ENCODE measurements at regions not wholly inside any gene's neighbourhood (a gene's known extent, or its start where the extent isn't known, plus 50 kb on each side); places are given as distances from the start of the nearest gene placed in this dataset.

DNA sequence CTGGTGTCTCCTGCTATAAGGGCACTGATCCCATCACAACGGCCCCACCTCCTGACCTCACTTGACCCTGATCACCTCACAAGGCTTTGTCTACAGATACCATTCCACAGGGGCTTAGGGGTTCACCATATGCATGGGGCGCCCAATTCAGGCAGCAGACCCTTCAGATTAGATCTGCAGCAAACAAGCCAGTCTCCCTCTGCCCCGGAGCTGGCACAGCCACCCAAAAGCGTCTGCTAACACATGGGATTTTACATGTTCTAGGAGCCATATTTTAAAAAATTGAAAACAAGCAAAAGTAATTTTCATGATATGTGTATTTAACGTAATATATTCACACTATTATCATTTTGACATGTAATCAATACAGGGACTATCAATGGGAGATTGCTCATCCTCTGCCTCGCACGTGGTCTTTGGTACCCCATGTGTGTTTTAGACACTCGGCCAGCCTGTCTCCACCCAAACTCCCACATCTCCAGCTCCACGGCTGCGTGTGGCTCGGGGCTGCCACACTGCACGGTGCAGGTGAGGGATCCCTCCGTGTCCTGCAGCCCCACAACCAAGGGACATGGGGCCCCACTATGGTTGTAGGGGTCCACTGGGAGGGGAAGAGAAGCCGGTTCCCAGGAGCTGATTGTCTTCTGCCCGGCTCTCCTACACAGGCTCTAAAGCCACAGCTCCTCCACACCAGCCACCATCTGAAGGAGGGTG, 107.6 kb downstream of the RBFOX3 start:
- TF ChIP-seq EZH2 (IDR thresholded peaks at IDR 0.05; ENCODE audit: insufficient read depth, poor library complexity, severe bottlenecking), result no peak
- TF ChIP-seq EZH2phosphoT487 (IDR thresholded peaks at IDR 0.05; ENCODE audit: insufficient read depth, low read depth), result no peak

All from GM23248 (cell line).